ENCODE measurements at regions not wholly inside any gene's neighbourhood (a gene's known extent, or its start where the extent isn't known, plus 50 kb on each side); places are given as distances from the start of the nearest gene placed in this dataset.

GRCh38 chr17:77848257-77848656 lies 110.2 kb upstream of the TNRC6C start:
- H3K4me1 ChIP-seq (ENCODE audit: low read length): peaks cover 6% of the 10 kb centered on the region
- no peaks in the 10 kb centered on the region for H3K36me3 ChIP-seq (replicated peaks; ENCODE audit: low read depth, low read length)
- no peak overlapping the region for H2AFZ ChIP-seq (ENCODE audit: low read depth, low read length)
- TF ChIP-seq CTCF (IDR thresholded peaks at IDR 0.05; ENCODE audit: low read depth, low read length): no peak
- no peak for TF ChIP-seq EZH2phosphoT487 (IDR thresholded peaks at IDR 0.05; ENCODE audit: low read depth)
- no peaks in the 10 kb centered on the region for H3K9me3 ChIP-seq (ENCODE audit: insufficient read depth, low read length)
- H4K20me1 ChIP-seq (ENCODE audit: insufficient read depth, low read length): no peaks in the 10 kb centered on the region
- no peak overlapping the region for H3K4me3 ChIP-seq (ENCODE audit: low read length)
- H3K4me2 ChIP-seq (ENCODE audit: low read length): no peak overlapping the region
- no peaks in the 10 kb centered on the region for H3K79me2 ChIP-seq (ENCODE audit: low read length)
- H3K9ac ChIP-seq (ENCODE audit: low read length): no peak overlapping the region
- H3K27ac ChIP-seq (ENCODE audit: low read length): no peak overlapping the region
- H3K27me3 ChIP-seq (ENCODE audit: low read depth, low read length): peaks cover 9% of the 10 kb centered on the region

- no peaks in the 10 kb centered on the region for H4K20me1 ChIP-seq (ENCODE audit: insufficient read depth, low read length)
- H3K4me3 ChIP-seq (ENCODE audit: low read length): no peak overlapping the region
- H3K79me2 ChIP-seq (ENCODE audit: low read length): no peaks in the 10 kb centered on the region
- H3K9ac ChIP-seq (ENCODE audit: low read length): no peak overlapping the region
- H3K4me1 ChIP-seq (ENCODE audit: low read length): no peaks in the 10 kb centered on the region
- H3K36me3 ChIP-seq (replicated peaks; ENCODE audit: low read depth, low read length): no peaks in the 10 kb centered on the region
- H3K4me2 ChIP-seq (ENCODE audit: low read length): no peak overlapping the region
- TF ChIP-seq CTCF (IDR thresholded peaks at IDR 0.05; ENCODE audit: low read depth, low read length) (no peak), EZH2phosphoT487 (IDR thresholded peaks at IDR 0.05; ENCODE audit: low read depth) (no peak)
- no peak overlapping the region for H3K27ac ChIP-seq (ENCODE audit: low read length)
- no peak overlapping the region for H2AFZ ChIP-seq (ENCODE audit: low read depth, low read length)
- H3K27me3 ChIP-seq (ENCODE audit: low read depth, low read length): 0 out of 2 replicates have a peak, but pooled peaks cover 2% of the 10 kb centered on the region
- no peaks in the 10 kb centered on the region for H3K9me3 ChIP-seq (ENCODE audit: insufficient read depth, low read length)
These were observed 109.3 kb upstream of the TNRC6C start for GRCh38 chr17:77849239-77849638.

- H3K27ac ChIP-seq (ENCODE audit: low read length): no peak overlapping the region
- no peaks in the 10 kb centered on the region for H4K20me1 ChIP-seq (ENCODE audit: insufficient read depth, low read length)
- no peaks in the 10 kb centered on the region for H3K79me2 ChIP-seq (ENCODE audit: low read length)
- H3K27me3 ChIP-seq (ENCODE audit: low read depth, low read length): 0 out of 2 replicates have a peak, but pooled peaks cover 4% of the 10 kb centered on the region
- TF ChIP-seq EZH2phosphoT487 (IDR thresholded peaks at IDR 0.05; ENCODE audit: low read depth) (no peak), CTCF (IDR thresholded peaks at IDR 0.05; ENCODE audit: low read depth, low read length) (no peak)
- no peak overlapping the region for H3K9ac ChIP-seq (ENCODE audit: low read length)
- H2AFZ ChIP-seq (ENCODE audit: low read depth, low read length): no peak overlapping the region
- no peak overlapping the region for H3K4me3 ChIP-seq (ENCODE audit: low read length)
- no peak overlapping the region for H3K4me2 ChIP-seq (ENCODE audit: low read length)
- no peaks in the 10 kb centered on the region for H3K9me3 ChIP-seq (ENCODE audit: insufficient read depth, low read length)
- H3K36me3 ChIP-seq (replicated peaks; ENCODE audit: low read depth, low read length): no peaks in the 10 kb centered on the region
- H3K4me1 ChIP-seq (ENCODE audit: low read length): no peaks in the 10 kb centered on the region
These were observed 106.6 kb upstream of the TNRC6C start for GRCh38 chr17:77851921-77852320.

GRCh38 chr17:77852731-77853130 lies 105.8 kb upstream of the TNRC6C start:
- Histone ChIP-seq H3K27ac (ENCODE audit: low read length) (no peak overlapping the region), H3K9me3 (ENCODE audit: insufficient read depth, low read length) (no peaks in the 10 kb centered on the region), H3K27me3 (ENCODE audit: low read depth, low read length) (0 out of 2 replicates have a peak, but pooled peaks cover 7% of the 10 kb centered on the region), H3K36me3 (replicated peaks; ENCODE audit: low read depth, low read length) (no peaks in the 10 kb centered on the region), H3K4me1 (ENCODE audit: low read length) (no peaks in the 10 kb centered on the region), H3K4me2 (ENCODE audit: low read length) (no peak overlapping the region), H2AFZ (ENCODE audit: low read depth, low read length) (no peak overlapping the region), H3K4me3 (ENCODE audit: low read length) (no peak overlapping the region), H3K79me2 (ENCODE audit: low read length) (no peaks in the 10 kb centered on the region), H4K20me1 (ENCODE audit: insufficient read depth, low read length) (no peaks in the 10 kb centered on the region), H3K9ac (ENCODE audit: low read length) (no peak overlapping the region)
- TF ChIP-seq EZH2phosphoT487 (IDR thresholded peaks at IDR 0.05; ENCODE audit: low read depth) (no peak), CTCF (IDR thresholded peaks at IDR 0.05; ENCODE audit: low read depth, low read length) (no peak)

All from OCI-LY3 (cell line).